GM18858 (cell line): ENCODE measurements at regions not wholly inside any gene's neighbourhood (a gene's known extent, or its start where the extent isn't known, plus 50 kb on each side); places are given as distances from the start of the nearest gene placed in this dataset.

Experiments used
- ATAC-seq: cut with Tn5 transposase; IDR thresholded peaks from one replicate; pipeline ENCODE4 v1.9.1; 2021; ENCODE audit not compliant: unreplicated experiment

DNA sequence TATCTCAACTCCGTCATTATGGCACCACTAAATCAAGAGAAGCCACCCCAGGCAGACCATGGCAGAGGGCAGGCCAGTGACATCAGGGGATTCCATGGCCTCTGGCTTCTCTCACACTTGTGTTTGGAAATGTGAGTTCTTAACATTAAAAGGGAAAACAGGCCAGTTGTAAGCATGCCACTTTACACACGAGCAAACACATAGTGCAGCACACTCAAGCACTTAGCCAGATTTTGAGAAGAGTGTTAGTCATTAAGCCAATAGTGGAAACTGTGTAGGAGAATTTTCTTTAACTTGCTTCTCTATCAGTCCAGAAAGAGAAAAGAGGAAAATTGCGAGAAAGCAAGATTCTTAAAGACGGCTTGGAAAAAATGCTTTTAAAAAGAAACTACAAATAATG is 401.5 kb downstream of the TDRD3 start:
- ATAC-seq: no peak

DNA sequence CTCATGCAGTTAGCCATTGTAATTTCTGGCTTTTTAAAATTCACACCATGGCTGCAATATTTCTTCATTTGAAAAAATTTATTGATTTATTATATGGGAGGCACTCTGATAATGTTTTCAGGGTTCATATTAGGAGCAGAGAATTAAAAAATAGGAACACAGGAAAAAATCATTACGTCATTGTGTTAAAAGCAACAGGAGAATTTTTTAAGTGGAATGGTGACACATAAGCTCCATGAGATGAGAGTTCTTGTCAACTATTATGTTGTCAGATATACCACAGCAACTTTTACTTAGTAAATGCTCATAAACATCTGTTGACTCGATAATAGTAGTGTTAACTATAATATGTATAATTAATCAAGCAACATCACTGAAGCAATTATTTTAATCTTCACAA is 400.1 kb downstream of the TDRD3 start:
- no peak for ATAC-seq

DNA sequence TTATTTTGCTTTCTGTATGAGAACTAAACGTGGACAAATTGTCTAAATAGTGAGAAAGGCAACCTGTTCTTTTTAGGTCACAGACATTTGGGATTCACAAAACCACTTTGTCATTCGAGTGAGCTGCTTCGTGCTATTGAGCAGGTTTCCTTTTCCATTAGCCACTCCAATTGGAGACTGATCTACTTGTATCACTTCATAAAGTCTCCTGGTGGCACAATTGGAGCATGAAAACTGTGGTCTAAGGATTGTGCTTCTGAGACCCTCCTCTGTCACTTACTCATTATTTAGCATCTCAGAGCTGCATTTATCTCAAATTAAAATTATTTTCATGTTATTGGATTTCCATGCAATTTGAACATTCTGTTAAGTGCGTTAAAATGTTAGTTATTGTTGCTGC is 397.7 kb downstream of the TDRD3 start:
- ATAC-seq: no peak

DNA sequence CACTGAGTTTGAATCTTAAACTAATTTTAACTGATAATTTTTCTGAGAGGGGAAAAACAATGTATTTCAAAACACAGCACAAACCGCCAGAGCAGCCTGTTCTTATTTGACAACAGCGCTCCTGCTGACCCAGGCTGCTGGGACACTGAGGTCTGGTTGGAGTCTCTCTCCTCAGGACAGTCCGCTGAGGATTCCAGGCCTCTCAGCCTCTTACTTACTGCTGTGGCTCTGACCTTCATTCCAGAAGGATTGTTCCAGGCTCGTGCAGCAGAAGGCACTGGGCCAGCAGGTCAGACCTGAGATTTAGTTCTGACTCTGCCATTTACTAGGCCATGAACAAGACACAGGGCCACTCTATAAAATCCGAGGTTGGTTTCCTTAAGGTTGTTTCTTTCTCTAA is 393.6 kb downstream of the TDRD3 start:
- no peak for ATAC-seq

DNA sequence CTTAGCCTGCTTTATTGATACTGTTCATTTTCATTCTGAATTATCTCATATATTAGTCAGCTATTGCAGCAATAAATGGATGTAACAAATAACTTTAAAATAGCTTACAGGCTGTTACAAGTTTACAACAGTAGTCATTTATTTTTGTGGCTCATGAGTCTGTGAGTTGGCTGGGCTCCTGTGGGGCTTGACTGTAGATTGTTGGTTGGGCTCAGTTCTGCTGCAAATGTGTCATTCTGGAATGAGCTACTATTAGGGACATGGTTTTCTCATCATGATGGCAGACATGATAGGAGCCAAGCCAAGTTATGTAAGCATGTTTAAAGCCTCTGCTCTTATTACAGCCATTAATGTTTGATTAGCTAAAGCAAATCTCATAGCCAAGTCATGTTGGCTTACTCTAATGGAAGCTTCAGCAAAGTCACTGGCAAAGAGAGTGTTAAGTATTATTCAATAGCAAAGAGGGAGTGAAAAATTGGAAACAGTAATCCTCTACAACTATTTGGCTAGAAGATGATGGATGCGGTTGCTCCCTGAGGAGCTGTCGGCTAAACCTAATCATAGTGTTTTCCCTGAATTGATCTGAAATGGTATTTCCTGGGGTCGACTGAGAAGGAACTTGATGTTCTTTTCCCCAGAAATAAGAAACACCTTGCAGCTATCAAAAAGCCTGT is 391.3 kb downstream of the TDRD3 start:
- no peak for ATAC-seq

DNA sequence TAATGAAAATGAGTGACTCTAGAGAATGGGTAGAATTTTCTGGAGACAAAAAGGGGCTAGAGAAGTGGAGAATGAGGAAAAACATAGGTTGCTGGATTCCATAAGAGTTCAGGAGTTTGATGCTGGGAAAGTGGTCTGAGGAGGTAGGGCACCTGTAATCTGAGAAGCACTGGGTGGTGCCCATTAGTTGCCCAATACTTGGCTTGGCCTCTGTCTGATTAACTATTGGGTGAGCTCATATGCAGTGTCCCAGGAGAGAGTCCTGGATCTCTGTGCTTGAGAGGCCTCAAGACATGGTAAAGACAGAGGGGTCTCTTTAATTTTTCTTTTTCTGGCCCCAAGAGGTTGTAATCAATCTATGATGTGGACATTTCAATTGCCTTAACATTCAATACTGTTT is 390.1 kb downstream of the TDRD3 start:
- ATAC-seq: no peak

DNA sequence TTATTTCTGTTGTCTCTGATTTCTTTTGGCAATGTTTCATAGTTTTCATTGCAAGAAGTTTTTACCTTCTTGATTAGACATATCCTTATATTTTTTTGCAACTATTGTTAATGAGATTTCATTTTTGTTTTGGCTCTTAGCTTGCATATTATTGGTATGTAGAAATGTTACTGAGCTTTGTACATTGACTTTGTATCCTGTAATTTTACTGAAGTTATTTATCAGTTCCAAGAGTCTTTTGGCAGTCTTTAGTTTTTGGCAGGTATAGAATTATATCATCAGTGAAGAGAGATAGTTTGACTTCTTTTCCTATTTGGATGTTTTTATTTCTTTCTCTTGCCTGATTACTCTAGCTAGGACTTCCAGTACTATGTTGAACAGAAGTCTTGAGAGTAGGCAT is 375.7 kb downstream of the TDRD3 start:
- ATAC-seq: no peak

DNA sequence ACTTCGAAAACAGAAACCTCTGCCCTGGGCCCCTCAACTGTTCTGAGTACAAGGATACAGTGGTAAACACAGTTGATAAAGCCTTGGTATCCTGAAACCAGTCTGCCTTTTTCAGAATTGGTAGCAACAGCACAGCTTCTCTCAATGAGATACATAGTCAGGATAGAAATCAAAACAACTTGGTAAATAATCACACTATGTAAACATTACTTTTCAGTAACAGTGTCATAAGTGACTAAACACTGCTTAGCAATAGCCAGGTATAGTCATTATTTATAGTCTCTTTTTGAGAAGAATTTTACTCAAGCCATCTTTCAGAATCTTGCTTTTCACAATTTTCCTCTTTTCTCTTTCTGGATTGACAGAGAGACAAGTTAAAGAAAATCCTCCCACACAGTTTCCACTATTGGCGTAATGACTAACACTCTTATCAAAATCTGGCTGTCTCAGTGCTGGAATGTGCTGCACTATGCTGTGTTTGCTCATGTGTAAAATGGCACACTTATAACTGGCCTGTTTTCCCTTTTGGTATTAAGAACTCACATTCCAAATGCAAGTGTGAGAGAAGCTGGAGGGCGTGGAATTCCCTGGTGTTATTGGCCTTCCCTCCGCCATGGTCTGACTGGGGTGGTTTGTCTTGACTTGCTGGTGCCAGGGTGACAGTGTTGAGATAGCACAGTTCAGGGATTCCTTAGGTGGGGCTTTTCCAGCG is 368.8 kb downstream of the TDRD3 start:
- no peak for ATAC-seq

DNA sequence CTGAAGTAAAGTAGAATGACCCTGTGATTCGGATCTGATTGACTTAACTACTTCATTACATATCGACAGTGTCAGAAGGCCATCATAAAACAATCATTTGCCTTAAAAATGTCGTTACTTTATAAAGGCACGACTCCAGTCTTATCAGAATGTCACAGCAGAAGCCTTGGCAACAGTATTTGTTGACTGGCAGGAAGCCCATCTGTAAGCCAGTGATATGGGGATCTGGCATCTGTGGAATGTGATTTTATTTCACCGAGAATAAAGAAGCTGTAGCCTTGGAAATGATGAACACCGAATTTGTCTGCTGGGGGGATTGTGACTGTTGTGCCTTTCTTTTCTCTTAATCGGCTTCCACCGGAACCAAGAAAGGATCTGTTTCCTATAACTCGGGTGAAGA is 362.5 kb downstream of the TDRD3 start:
- no peak for ATAC-seq

DNA sequence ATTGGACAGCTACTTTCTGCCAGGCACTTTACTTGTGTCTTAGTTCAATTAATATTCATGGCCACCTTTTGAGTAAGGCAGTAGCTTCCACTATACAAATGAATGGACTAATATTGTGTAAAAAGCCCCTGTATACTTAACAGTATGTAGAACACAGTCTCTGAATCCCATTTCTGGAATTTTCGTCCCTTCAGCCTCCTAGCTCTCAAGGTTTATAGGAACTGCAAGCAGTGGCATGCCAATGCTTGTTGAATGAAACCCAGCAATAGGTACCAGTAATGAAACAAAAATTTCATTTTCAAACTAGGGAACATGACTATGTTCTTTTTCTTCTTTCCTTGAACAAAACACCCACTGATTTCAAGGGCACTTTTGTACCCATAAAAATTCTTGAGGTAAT is 361.6 kb downstream of the TDRD3 start:
- no peak for ATAC-seq

DNA sequence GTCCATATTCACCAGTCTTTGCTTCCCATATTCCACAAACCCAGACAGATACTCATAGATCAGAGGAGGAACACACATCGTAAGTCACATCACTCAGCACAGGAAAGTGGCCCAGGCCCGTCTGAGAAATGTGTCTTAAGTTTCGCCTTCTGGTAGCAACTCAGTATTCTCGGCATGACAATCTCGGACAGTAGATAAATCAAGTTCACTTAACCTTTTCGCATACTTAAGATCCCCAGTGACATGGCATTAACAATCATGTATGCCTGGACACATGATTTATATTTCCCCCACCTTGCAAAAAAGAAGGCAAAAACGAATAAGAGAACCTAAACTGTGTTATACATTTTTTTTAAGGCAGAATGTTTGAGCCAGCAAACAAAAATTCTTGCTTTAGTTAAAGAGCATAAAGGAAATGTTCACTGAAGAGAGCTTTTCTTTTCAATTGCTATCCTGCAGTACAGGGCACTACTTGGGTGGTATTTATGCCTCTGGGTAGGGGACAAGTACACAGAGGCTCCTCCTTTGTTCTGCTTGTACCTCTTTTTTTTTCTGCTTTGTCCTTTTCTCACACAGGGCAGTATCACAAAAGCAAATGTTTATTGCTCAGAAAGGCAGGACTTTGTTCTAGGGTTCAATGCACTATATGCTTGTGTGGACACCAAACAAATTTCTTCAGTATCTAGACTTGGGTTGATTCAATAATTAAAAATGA is 360.6 kb downstream of the TDRD3 start:
- ATAC-seq: no peak

DNA sequence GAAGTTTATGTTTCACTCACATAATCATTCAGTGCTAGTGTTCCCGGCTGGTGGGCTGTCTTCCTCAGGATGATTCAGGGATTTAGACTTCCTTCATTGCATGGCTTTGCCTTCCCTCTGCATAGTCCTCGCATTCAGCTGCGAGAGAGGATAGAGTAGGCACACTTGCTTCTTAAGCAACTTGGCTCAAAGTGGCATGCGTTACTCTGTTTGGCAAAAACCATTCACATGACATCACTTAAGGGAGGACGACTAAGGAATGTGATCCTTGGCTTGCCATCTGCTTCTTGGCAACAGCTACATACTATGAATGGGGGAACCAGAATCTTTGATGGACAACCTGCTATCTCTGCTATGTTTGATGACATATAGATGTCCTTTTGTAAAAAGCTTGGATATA is 359.3 kb downstream of the TDRD3 start:
- ATAC-seq: no peak

DNA sequence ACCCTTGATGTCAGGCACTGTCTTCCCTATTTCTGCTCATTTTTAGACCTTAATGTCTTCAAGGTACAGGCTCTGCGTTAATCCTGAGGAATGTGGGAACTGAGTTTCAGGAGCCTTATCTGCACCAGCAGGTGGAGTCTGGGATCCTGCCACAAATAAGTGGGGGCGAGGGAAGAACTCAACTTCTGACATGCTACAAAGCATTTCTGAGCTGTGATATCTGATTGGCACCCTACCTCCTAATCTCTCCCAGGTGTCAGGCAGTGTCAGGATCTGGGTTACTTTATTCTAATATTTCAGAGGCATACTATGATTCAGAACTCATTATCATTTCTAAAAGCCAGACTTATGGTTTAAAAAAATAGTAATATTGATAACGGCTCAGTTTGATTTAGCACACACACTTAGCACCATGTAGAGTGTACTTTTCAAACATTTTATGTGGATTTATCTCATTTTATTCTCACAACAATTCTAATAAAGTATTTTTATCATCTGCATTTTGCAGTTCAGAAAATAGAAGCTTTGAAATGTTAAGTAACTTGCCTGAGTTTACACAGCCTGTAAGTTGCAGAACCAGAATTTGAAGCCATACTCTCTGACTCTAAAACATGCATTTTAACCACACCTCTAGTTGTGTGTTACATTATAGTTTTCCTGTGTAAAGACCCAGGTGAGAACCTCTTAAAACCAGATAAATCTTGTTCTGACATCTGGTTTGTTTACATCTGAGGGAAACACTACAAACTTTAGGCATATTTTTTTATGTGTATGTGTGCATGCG is 358.6 kb downstream of the TDRD3 start:
- no peak for ATAC-seq

DNA sequence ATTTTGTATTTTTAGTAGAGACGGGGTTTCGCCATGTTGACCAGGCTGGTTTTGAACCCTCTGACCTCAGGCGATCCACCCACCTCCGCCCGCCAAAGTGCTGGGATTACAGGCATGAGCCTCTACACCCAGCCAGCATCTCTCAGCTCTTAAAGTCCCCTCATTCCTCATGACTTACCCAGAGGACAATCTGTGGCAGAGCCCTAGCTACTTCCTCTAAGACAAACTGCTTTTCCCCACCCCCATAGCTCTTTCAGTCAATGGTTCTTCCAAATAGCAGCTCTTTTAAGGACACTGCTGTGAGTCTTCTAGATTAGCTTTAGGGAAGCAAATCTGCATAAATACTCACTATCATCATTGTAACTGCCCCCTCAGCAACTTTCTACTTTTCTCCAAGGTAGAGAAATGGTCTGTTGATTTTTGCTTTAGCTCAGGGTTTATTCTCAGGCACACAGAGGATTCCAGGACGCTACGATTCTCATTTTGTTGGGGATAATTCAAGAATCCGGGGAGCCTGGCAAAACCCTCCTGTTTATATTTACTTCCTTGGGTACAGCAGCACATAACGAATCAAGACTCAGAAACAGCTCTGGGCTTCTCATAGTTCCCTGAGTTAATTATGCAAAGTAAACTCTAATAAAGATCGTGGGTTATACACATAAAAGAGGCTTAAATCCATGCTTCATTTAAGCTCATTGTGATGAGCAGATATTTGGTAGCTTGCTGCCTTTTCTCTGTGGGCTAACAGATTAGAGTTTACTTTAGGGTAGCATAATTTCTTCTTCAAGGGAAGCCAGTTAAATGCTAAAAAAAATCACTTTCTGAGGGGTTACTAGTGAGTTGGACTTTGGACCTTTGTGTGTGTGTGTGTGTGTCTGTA is 357.4 kb downstream of the TDRD3 start:
- ATAC-seq: no peak

DNA sequence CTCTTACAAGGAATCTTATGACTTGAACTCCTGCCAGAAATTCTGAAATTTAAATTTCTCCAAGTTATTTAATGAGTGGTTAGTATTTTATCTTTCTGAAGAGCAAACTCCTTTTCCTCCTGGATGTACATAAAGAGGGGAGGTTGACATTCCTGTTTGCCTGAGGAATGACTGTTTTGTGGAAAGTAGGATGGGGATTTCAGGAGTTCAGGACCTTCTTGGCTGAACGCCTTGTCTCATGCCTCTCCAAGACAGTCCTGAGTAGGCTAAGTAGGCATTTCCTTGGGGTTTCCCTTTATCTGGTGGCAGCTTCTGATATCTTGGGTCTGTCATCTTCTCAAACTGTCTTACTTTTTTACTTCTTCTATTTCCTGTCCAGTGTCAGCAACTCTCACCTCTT is 356.6 kb downstream of the TDRD3 start:
- no peak for ATAC-seq

DNA sequence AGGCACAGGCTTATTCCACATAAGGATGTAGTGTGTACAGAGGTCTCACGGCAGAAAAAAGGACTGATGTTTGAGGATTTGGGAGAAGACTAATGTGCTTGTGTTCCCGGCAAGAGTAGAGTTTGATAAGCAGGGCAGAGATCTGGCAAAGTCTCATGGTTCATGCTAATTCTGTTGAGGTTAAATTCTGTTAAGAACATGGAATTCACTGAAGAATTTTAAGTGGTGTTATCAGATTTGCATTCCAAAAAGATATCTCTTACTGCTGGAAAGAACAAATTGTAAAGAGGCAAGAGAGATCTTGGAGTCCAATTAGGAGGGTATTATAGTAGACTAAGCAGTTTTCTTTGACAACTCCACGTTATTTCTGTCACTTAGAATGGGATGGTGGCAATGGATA is 348.3 kb downstream of the TDRD3 start:
- no peak for ATAC-seq

DNA sequence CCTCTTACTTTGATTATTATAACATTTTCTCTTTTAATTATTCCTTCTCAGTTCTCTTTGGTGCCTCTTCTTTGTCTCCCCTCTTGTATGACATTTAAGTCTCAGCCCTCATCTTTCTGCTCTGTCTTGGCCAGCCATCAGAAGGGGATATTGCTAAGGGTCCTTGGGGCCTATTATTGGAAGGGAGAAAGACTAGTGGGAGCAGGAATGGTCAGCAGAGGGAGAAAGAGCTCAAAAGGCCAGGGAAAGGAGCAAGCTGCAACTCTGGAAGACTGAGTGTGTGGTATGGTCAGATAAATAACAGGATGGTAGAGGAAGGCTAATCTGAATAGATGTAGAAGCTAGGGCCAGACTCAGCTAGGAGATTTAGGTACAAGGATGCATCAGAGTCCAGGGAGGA is 336.9 kb downstream of the TDRD3 start:
- ATAC-seq: no peak

DNA sequence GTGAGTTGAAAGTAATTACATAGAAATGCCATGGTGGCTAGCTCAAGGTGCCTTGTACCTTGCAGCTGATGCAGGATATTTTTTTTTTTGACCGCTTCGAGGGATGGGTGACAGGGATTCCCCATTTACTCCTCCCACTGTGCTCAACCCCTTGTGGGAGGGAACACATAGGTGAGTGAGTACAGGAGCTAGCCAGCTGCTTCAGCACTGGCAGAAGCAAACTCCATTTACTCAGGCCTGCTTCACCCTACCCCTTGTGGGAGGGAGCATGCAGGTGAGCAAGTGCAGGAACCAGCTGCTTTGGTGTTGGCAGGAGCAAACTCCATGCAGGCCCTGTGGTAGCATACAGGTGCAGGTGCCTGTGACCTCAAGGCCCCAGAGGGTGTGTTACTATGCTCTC is 330.1 kb downstream of the TDRD3 start:
- no peak for ATAC-seq

DNA sequence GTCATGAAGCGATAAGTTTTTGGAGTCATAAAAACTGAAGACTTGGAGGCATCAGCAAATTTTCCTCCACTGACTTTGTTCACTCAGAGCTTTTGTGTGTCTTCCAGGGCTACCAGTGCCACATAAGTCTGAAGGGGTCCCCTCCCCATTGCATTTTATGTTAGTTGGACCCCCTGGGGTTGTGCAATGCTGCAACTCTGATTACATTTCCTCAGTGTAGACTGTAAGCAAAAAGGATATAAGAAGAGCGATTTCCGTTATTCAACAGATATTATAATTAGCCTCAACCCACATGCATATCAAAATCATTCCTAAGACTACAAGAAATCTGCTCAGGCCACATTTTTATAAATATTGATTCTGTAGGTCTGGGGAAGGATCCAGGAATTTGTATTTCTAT is 324.0 kb downstream of the TDRD3 start:
- ATAC-seq: no peak

DNA sequence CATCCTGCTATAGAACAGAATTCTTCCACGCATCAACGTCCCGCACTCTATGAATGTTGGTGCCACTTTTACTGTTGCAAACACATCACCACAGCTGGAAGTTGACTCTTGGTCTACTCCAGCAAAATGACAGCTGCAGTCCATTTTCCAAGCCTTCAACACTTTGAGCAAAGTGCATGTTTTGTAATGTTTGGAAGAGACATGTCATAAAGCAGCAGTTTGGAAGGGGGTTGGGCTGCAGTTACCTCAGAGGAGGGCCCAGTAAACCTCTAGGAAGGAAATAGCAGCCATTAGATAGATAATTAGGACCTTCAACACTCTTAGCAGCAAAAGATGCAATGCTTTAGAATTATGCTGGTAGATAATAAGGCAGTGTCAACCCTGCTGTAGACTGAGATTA is 323.6 kb downstream of the TDRD3 start:
- no peak for ATAC-seq

DNA sequence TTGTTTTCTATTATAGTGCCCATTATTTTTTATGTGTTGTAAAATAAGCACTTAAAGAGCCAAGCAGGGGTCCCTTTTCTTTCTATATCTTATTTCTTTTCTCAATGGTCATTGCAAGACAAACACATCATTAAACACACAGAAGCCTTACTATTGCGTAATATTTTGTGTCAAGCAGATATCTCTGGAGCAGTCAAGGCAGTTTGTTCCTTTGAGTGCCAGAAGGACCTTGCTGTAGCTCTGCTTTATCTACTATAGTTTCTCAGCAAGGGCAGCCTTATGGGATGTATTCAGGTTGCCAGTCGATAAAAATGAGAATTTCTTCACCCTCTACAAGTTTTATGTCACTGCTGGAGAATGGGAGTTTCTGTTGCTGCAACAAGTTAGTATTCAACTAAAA is 319.3 kb downstream of the TDRD3 start:
- ATAC-seq: no peak
